DMS79 (cell line): ENCODE measurements at regions not wholly inside any gene's neighbourhood (a gene's known extent, or its start where the extent isn't known, plus 50 kb on each side); places are given as distances from the start of the nearest gene placed in this dataset.

Experiments
- DNase-seq: peaks from one replicate; lab custom pipeline; 2025; lab: John Stamatoyannopoulos, UW

DNA sequence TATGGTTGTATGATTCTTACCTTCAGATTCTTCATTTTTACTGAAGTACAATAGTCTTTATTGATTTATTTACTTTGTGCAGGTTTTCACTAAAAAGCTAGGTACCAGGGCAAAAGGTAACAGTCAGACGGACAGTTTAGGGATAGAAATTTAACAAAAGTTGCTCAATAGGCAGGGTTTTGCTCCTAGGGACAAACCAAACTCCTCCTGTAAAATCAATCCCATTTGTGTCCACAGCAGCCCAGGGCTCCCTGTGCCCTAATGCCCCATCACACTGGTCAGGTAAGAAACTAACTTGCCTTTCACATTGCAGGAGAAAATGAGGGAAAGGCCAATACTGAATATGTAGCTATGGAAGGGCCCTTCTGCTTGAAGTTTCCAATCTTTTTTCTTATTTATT lies 410.9 kb downstream of the EPHA4 start:
- DNase-seq = no peak

DNA sequence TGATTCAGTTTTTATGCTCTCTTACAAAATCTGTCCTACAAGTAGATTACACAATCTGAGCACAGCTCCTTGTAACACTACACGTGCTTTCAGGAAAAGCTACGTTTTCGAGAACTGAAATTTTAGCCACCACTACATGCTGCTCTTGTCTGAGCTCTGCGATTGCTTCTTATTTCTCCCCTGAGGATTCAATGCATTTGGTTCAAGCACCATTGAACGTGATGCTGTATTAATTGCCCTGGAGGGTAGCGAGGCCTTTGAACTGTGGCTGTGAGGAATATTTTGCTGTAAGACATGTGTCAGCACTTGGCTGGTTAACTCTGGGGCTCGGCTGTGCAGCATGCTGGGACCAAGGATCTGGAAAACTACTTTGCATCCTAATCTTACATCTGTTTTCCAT lies 405.8 kb downstream of the EPHA4 start:
- DNase-seq = peak; percentile 93

DNA sequence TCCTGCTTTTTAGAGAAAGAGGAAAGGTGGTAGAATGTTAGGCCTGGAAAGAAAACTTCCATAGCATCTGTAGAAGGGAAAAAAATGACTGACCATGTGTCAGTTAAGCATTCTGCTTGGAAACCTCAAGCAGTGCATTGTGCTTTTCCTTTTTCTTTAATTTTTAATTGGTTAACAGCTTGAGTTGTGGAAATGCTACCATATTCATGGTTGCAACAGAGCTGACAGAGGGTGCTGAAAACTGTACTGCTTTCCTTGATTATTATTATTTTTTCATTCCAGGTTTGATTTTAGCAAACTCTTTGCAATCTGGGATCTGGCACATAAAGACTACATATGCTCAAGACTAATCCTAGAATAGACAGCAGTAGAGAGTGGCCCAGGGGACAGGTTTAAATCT lies 404.5 kb downstream of the EPHA4 start:
- no peak for DNase-seq

DNA sequence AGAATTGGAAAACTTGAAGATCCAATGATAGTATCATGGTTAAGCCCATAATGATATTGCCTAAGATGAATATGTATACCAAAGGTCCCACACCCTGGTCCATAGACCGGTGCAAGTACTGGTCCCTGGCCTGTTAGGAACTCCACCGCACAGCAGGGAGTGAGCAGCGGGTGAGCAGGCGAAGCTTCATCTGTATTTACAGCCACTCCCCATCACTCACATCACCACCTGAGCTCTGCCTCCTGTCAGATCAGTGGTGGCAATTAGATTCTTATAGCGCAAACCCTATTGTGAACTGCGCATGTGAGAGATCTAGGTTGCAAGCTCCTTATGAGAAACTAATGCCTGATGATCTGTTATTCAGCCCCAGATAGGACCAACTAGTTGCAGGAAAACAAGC lies 402.4 kb downstream of the EPHA4 start:
- DNase-seq = no peak

DNA sequence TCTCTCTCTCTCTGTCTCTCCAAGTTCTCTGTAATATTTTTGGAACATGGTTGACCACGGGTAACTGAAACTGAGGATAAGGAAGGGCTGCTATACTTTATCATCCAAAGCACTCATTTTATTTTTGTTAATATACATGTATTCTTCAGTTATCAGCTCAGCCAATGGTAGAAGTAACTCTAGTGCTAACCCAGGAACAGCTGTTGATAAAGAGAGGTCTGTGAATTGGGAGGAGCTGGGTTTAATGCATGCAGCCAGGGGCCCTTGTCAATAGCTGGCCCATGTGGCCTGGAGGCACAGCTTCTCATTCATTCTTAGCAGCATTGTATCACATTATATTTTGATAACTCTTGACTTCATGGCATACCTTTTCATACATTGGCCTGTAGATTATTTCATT lies 401.6 kb downstream of the EPHA4 start:
- DNase-seq = no peak

DNA sequence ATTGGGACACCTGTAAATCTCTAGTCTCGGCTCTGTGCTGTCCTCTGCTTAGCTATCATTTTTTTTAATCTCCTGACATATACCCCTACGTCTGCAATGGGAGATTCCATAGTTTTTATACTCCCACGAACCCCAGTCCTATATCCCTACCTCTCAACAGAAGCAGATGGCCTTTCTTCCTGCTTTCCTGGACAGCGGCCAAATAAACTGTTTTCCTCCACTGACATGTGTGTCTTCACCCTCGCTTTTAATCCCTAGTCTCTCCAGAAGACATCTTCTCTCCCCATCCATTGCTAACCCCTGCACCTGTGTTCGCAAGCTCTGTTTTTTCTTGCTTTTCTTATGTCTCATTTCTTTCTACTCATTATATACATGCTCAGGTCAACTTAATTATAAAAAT lies 395.4 kb downstream of the EPHA4 start:
- no peak for DNase-seq

DNA sequence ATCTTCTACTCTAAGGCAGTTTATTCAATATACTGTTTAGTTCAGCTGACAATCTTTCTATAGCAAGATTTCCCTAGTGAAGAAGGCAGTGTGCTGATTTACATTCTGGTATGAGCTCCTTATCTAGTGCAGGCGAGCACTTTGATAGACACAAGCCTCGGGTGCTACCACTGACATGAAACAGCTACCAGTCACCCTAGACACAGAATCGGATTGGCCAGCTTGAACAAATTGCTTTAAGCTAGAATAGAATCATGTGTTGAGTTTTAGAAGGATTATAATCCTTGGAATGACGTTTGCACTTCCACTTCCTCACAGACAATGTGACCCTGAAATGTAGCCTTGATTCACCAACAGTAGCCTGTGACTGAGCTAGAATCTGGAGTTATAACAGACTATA lies 394.0 kb downstream of the EPHA4 start:
- DNase-seq = no peak

DNA sequence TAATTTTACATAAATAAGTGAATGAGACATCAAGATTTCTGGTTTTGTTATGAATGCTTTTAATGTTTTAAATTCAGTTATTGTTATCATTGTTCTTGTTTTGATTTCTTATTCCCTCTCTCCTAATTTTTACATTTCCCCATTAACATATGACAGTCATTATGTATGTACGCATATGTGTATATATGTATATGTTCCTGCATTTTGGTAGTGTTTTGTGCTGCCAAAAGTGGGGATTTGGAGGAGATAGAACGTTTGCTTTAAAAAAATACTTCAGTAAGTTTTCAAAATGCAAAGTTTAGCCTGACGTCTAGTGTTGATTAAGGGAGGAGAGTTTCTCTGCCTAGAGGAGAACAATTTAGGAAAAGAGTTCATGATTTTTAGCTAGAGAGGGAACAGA lies 385.2 kb downstream of the EPHA4 start:
- no peak for DNase-seq

DNA sequence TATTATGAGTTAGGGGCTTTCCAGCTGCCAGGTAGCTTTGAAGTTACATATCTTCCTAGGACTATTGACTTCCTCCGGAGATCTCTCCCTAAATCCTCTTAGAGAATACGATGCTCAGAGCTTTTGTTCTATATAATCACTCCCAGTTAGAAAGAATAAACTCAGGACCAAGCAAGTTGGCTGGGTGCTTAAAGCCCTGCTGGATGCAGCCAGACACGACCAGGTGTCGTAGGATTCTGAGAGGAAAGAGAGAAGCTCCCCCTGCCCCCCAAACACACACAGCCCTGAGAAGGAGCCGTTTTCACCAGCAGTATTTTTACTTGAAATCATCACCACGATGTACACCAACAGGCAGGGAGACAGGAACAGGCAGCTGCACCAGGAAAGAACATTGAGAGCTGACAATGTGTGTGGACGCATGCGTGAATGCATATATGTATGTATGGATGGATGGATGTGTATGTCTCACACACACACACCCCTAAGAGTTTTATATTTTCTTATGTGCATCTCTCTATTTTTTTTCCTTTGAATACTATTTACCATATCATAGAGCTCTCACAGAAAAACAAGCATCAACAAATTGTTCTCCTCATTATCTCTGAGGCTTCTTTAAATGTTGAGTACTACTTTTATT lies 382.6 kb downstream of the EPHA4 start:
- no peak for DNase-seq

DNA sequence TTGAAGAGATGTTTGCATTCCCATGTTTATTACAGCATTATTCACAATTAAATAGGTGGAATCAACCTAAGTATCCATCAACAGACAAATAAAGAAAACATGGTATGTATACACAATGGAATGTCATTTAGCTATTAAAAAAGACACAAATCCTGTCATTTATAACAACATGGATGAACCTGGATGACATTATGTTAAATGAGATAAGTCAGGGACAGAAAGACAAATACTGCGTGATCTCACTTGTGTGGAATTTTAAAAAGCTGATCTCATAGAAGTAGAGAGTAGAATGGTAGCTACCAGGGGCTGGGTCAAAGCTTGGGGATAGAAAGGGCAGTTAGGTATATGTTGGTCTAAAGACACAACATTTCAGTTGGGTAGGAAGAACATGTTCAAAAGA lies 376.3 kb downstream of the EPHA4 start:
- no peak for DNase-seq

DNA sequence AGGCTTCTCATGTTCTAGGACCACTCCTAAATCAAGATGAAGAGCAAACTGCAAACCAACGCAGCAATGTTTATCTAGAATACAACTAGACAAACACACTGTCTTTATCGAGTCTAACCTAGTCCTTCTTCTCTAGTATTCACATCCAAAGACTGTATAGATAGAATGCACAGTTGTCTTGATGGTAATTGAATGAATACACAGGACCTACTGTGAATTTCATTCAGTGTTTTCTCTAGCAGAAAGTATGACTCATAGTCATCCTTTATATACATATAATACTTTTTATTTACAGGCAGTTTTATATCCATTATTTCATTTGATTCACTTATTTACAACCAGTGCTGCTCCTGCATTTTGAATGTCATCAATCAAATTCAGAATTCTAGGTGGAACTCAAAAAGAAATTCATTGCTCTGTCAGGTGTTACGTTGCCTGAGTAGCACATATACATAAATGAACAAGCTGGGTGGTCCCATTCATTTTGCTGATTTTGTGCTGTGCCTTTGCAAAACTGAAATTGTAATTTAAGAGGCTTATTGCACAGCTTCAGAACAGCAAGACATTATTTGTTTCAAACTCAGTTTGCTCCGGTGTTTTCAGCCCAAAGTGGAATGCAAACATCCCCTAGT lies 374.8 kb downstream of the EPHA4 start:
- no peak for DNase-seq

DNA sequence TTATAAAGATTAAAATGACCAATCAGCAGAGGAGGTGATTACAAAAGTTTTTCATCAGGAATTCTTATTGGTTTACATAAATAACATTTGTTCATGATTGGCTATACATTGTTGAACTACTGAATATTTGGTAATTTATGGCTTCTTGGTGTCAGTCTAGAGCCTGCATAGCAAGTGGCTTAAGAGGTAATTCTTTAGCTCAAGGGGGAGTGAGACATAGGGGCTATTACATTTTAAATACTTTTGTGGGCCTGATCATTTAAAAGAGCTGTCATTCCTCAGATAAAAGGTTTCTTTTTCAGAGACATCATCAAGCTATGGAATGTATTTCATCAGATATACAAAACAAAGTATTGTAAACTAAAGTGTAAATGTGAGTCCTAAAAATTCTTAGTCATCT lies 373.8 kb downstream of the EPHA4 start:
- no peak for DNase-seq

DNA sequence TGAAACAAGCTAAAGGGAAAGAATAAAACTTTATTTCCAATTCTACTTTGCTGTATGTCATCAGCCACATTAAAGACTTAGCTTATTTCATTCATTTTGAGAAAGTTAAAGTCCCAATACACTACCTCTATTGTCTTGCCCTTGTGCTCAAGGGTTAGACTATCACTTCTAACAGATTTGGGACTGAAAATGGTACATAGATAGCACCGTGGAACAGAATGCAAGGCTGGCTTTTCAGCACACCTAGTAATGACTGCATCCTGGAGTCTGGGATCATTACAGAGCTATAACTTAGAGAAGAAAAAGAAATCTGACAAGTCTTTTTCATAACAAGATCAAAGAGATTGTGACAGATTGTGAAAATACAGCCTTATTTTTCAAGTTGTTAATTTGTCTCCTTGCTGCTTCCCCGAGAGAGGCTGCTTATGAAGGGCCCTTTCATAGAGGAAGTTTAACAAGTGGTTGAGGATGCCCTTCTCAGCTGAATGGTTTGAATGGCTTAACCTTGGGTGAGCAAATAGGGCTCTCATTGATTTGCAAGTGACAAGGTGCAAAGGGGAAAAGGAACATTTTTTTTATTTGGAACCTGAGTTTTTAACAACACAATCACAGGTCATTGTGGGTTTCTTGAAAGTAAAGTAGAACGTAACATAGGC lies 371.8 kb downstream of the EPHA4 start:
- no peak for DNase-seq

DNA sequence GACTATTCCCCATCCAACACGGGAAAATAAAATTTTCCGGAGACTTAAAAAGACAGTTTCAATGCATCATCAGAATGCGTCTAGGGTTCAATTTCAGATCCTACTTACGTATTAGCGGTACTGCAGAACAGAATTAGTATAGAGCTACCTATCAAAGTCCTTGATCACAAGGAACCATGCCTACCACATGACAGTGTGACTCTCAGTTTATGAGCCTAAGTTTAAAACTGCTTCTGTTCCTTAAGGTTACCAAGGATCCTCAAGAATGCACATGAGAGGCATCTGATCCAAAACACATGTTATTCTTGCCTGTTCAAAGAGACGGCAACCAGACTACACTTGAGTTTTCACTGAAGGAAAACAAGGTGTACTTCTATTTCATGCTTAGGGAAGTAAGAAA lies 369.7 kb downstream of the EPHA4 start:
- DNase-seq = peak; percentile 79

DNA sequence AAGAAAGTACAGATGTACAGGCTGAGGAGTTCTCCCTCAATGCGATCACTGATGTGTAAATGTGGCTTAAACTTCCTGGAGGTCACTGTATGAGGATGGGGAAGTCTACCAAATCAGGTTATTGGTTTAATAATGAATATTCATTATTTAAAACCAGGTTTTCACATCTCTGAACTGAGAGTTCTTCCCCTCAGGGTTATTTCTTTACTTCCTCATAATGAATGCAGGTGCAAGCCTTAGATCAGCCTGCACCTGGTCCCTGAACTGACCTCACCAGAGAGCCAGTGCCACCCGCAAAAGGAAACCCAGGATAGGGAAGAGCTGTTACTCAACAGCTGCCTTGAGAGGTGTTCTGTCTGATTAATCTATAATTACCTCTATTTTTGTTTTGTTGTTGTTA lies 369.0 kb downstream of the EPHA4 start:
- DNase-seq = no peak

DNA sequence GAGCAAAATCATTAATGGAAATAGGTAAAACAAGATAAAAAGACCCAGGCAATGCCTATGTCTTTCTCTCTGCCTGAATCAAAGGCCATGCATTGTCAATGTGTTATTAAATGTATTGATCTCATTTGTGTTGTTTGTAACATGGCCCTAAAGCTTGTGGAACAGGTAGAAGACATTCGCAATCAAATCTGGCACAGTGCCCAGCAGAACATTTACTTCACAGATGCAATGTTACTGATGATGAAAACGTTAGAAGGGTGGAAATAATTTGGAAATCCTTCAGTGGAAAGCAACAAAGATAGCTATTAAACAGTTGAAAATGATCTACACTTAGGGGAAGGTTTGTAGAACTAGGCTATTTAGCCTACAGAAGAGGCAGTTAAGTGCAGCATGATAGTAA lies 368.2 kb downstream of the EPHA4 start:
- DNase-seq = peak; percentile 64

DNA sequence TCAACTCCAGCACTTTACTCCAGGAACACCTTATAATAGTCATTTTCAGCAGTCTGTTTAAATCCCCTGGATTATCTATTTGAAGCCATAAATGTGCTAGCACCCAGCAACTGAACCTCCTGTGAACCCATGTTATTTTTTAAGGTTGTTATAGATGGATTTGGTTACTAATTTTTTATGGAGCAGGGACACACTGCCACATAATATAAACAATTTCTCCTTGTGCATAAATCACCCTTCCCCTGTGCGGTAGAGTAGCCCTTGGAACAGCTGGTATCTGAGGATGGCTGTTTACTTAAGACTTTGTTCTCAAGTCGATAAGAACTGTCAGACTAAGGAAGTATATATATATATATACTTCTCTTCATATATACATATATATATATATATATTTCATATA lies 367.4 kb downstream of the EPHA4 start:
- no peak for DNase-seq

DNA sequence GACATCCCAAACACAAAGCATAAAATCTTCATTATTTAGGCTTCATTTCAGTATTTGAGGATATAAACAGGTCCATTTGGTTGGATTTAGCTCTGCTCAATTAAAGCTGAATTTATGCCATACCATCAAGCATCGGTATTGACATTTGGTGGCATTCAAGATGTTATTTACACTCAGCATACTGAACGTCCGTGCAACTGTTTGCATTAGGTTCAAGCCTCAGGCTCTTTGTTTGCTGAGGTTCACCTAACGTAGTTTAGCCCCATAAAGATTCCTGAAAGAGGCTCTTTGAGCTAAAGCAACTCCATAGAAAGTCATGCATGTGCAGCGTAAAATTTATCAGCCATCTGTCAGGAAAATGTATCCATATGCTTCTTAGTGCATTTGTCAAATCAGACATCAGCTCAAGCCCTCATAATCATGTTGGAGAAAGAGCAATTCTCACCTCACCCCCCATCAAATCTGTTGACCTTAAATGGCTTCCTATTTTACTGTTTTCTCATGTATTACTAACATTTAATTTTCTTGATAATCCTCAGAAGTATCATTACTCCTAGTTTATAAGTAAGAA lies 366.9 kb downstream of the EPHA4 start:
- peak; percentile 11 for DNase-seq

DNA sequence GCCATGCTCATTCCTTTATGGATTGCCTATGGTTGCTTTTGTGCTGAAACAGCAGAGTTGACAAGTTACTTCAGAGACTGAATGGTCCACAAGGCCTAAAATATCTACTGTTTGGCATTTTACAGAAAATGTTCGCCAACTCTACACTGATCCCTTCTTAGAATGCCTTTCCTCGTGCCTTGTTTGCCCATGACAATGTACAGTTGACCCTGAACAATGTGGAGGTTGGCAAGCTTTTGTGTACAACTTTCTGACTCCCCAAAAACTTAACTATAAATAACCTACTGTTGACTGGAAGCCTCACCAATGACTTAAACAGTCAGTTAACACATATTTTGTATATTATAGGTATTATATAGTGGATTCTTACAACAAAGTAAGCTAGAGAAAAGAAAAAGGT lies 361.4 kb downstream of the EPHA4 start:
- no peak for DNase-seq

DNA sequence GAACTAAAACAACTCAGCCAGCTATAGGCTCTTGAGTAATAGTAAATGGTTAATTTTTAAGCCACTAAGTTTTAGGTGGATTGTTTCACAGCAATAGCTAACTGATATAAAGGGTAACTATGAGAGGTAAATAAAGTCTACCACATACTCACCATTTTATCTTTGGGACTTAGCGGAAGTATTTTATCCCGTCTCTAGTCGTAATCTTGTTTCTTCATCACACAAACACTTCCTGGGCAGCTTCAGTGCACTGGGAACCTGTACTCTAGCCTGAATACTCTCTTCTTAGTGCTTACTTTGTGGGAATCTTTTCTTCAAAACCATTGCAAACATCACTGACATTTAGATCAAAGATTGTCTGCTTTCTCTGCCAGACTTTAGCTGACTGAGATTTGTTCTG lies 360.5 kb downstream of the EPHA4 start:
- DNase-seq = no peak

DNA sequence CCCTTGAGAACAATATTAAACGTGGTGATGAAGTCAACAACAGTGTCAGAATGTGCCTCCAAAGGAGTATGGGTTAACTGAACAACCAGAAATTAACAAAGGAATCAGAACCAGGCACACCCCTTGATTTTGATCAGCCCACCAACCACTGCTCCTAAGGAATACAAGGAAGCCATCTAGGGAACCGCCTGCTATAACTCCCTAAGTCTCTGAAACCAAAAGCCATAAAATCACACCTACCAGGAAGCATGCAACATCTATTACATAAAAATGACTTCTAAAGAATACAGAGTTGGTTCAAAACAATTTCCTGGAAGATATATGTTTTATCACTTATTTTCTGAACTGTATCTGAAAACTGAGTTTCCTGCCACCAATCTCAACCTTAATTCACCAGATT lies 360.0 kb downstream of the EPHA4 start:
- DNase-seq = no peak

DNA sequence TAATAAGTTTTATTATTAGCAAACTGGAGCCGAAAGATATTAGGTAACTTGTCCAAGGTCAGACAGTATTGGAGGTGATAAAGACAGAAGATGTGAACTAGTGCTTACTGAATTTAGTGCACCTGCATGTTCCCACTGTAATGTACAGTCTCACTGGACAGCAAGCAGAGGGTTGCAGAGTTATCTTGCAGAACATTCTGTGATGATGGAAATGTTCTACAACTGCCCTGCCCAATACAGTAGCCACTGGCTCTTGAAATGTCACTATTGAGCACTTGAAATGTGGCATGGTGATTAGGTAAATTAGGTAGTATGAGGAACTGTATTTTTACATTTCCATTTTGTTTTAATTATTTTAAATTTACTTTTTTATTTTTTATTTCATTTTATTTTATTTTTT lies 356.6 kb downstream of the EPHA4 start:
- no peak for DNase-seq

DNA sequence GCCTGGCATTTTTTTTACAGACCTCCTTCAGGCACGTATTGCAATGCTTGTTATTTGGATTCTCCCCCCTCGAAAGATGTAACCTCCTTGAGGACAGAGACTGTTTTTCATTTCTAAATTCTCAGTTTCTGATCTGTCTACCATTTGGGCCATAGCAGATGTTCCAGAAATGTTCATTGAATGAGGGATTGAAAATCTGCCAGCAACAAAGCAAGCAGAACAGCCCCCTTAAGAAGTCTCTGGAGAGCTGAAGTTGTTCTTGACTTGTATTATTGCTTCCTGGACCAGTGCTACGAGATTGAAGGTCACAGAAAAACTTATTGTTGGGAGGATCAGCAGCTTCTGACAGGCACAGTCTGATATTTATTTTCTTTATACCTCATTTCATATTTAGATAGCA lies 355.5 kb downstream of the EPHA4 start:
- peak; percentile 19 for DNase-seq

DNA sequence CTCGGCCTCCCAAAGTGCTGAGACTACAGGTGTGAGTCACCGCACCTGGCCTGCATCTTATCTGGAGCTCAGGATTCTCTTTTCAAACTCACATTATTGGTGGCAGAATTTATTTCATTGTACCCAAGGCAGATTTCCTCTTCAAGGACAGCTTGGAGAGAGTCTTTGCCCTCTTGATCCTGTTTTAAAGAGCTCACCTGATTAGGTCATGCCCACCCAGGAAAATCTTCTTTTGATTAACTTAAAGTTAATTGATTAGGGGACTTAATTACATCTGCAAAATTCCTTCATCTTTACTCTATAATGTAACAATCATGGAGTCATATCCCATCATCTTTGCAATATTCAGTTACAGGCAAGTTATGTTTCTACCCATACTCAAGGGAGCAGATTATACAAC lies 346.4 kb downstream of the EPHA4 start:
- DNase-seq = no peak
